DMS53 (cell line): ENCODE measurements at regions not wholly inside any gene's neighbourhood (a gene's known extent, or its start where the extent isn't known, plus 50 kb on each side); places are given as distances from the start of the nearest gene placed in this dataset.
"Not testable (repeated sequence)": the region's sequence is repeated elsewhere in the genome, so short reads cannot be mapped to it uniquely, and the experiment has no call there.

Source experiments
- DNase-seq: peaks from one replicate; lab custom pipeline; 2025; lab: John Stamatoyannopoulos, UW

- no peak for DNase-seq
Observed at GRCh38 chr6:14759976-14760672, 485.7 kb upstream of the JARID2 start.

GRCh38 chr6:14762077-14762476 lies 483.8 kb upstream of the JARID2 start:
- no peak for DNase-seq

GRCh38 chr6:14763139-14763538 lies 482.7 kb upstream of the JARID2 start:
- DNase-seq = peak; percentile 71

- DNase-seq = no peak
Observed at GRCh38 chr6:14763616-14764015, 482.3 kb upstream of the JARID2 start.

- DNase-seq = peak; percentile 43
Observed at GRCh38 chr6:14765106-14765505, 480.8 kb upstream of the JARID2 start.

GRCh38 chr6:14765721-14766390 lies 480.0 kb upstream of the JARID2 start:
- peak; percentile 49 for DNase-seq

GRCh38 chr6:14766391-14766994 lies 479.4 kb upstream of the JARID2 start:
- no peak for DNase-seq

GRCh38 chr6:14767226-14767625 lies 478.6 kb upstream of the JARID2 start:
- no peak for DNase-seq

GRCh38 chr6:14770040-14770439 lies 475.8 kb upstream of the JARID2 start:
- DNase-seq = no peak

- DNase-seq = no peak
Observed at GRCh38 chr6:14770572-14770971, 475.3 kb upstream of the JARID2 start.

- no peak for DNase-seq
Observed at GRCh38 chr6:14771016-14771415, 474.9 kb upstream of the JARID2 start.

GRCh38 chr6:14772188-14772587 lies 473.7 kb upstream of the JARID2 start:
- DNase-seq = no peak

GRCh38 chr6:14775528-14775927 lies 470.3 kb upstream of the JARID2 start:
- peak; percentile 21 for DNase-seq

GRCh38 chr6:14776307-14776706 lies 469.6 kb upstream of the JARID2 start:
- no peak for DNase-seq

- DNase-seq = peak; percentile 38
Observed at GRCh38 chr6:14781772-14782525, 463.9 kb upstream of the JARID2 start.

GRCh38 chr6:14782921-14783464 lies 462.9 kb upstream of the JARID2 start:
- not testable (repeated sequence) for DNase-seq

- no peak for DNase-seq
Observed at GRCh38 chr6:14783594-14783993, 462.3 kb upstream of the JARID2 start.

- peak; percentile 30 for DNase-seq
Observed at GRCh38 chr6:14784596-14785492, 461.0 kb upstream of the JARID2 start.

- DNase-seq = no peak
Observed at GRCh38 chr6:14785493-14785790, 460.4 kb upstream of the JARID2 start.

- DNase-seq = no peak
Observed at GRCh38 chr6:14786008-14786407, 459.9 kb upstream of the JARID2 start.

- DNase-seq = no peak
Observed at GRCh38 chr6:14786455-14786854, 459.4 kb upstream of the JARID2 start.
